ENCODE measurements at regions not wholly inside any gene's neighbourhood (a gene's known extent, or its start where the extent isn't known, plus 50 kb on each side); places are given as distances from the start of the nearest gene placed in this dataset.

DNA sequence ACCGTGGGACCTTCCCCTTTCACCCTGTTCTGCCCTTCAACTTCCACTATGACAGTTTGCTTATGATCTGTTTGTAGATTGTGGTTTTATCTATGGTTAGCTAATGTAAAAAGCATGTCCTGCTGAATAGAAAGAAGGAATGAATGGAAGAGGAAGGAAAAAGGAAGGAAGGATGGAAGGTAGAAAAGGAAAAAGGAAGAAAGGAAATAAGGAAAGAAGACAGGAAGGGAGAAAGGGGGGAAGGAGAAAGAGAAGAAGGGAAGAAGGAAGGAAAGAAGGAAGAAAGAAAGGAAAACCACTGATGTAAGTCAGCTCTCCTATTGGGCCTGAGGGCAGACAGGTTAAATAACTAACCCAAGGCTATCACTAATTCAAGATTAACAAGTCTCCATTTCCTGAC lies 319.1 kb upstream of the KLF3 start:
- TF ChIP-seq, protein P1, sequence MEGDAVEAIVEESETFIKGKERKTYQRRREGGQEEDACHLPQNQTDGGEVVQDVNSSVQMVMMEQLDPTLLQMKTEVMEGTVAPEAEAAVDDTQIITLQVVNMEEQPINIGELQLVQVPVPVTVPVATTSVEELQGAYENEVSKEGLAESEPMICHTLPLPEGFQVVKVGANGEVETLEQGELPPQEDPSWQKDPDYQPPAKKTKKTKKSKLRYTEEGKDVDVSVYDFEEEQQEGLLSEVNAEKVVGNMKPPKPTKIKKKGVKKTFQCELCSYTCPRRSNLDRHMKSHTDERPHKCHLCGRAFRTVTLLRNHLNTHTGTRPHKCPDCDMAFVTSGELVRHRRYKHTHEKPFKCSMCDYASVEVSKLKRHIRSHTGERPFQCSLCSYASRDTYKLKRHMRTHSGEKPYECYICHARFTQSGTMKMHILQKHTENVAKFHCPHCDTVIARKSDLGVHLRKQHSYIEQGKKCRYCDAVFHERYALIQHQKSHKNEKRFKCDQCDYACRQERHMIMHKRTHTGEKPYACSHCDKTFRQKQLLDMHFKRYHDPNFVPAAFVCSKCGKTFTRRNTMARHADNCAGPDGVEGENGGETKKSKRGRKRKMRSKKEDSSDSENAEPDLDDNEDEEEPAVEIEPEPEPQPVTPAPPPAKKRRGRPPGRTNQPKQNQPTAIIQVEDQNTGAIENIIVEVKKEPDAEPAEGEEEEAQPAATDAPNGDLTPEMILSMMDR (IDR thresholded peaks at IDR 0.05), result no peak
- no peak for TF ChIP-seq POLR2A (IDR thresholded peaks at IDR 0.05)
